CD8-positive, alpha-beta memory T cell (primary cell): ENCODE measurements at regions not wholly inside any gene's neighbourhood (a gene's known extent, or its start where the extent isn't known, plus 50 kb on each side); places are given as distances from the start of the nearest gene placed in this dataset.

Source experiments
- CTCF ChIA-PET: fragments of 350-600 bp; sonication (Branson Sonifier 250); formaldehyde crosslinking; loops from one replicate; lab custom pipeline; 2021; ENCODE audit warnings: antibody characterized with exemption; lab: Charles Lee
- POLR2A ChIA-PET: fragments of 350-600 bp; sonication (Branson Sonifier 250); formaldehyde crosslinking; loops from one replicate; lab custom pipeline; 2021; ENCODE audit warnings: antibody characterized with exemption; lab: Charles Lee
- DNase-seq, 5 donors: peaks; one replicate each; pipeline versions ENCODE4 v3.0.0 to v3.0.0-alpha.2; 2020 to 2022; ENCODE audit warnings: mixed read lengths in 1 of 5
- H3K27ac ChIP-seq: one replicate; pipeline ENCODE4 v1.7.0; 2013; ENCODE audit warnings: low read depth, mild to moderate bottlenecking, low read length, moderate library complexity
- H3K27me3 ChIP-seq: 2 replicates; pipeline ENCODE4 v1.7.0; 2013; ENCODE audit warnings: low read length, mild to moderate bottlenecking; ENCODE audit not compliant: insufficient read depth, poor library complexity, severe bottlenecking
- H3K36me3 ChIP-seq: 2 replicates; pipeline ENCODE4 v1.7.0; 2013; ENCODE audit warnings: mild to moderate bottlenecking, low read length, moderate library complexity; ENCODE audit not compliant: insufficient read depth
- H3K4me1 ChIP-seq: 2 replicates; pipeline ENCODE4 v1.7.0; 2013; ENCODE audit warnings: mild to moderate bottlenecking, low read length, moderate library complexity; ENCODE audit not compliant: insufficient read depth
- H3K4me3 ChIP-seq: 2 replicates; pipeline ENCODE4 v1.7.0; 2013; ENCODE audit warnings: mild to moderate bottlenecking, low read length
- H3K9me3 ChIP-seq: 2 replicates; pipeline ENCODE4 v1.7.0; 2013; ENCODE audit warnings: mild to moderate bottlenecking, low read length
- H3K27ac Mint-ChIP-seq, 8 donors: one replicate each; pipeline ENCODE4 v1.8.0; 2020 to 2021; ENCODE audit warnings: mixed read lengths in 8 of 8, mild to moderate bottlenecking in 6 of 8, inconsistent platforms in 3 of 8, moderate library complexity in 3 of 8
- H3K27me3 Mint-ChIP-seq, 2 donors: one replicate each; pipeline ENCODE4 v1.8.0; 2020 to 2021; ENCODE audit warnings: mixed read lengths in 2 of 2, mild to moderate bottlenecking in 1 of 2, moderate library complexity in 1 of 2
- H3K36me3 Mint-ChIP-seq, 3 donors: one replicate each; pipeline ENCODE4 v1.8.0; 2020 to 2021; ENCODE audit warnings: mixed read lengths in 3 of 3, inconsistent platforms in 1 of 3, mild to moderate bottlenecking in 1 of 3
- H3K4me1 Mint-ChIP-seq, 3 donors: one replicate each; pipeline ENCODE4 v1.8.0; 2020 to 2021; ENCODE audit warnings: mixed read lengths in 3 of 3, inconsistent platforms in 1 of 3, mild to moderate bottlenecking in 1 of 3
- H3K4me3 Mint-ChIP-seq, 7 donors: one replicate each; pipeline ENCODE4 v1.8.0; 2020 to 2021; ENCODE audit warnings: mixed read lengths in 7 of 7, mild to moderate bottlenecking in 6 of 7, moderate library complexity in 4 of 7, inconsistent platforms in 2 of 7
- H3K9me3 Mint-ChIP-seq, 5 donors: one replicate each; pipeline ENCODE4 v1.8.0; 2020 to 2022; ENCODE audit warnings: mixed read lengths in 5 of 5, mild to moderate bottlenecking in 3 of 5, moderate library complexity in 2 of 5, inconsistent platforms in 1 of 5

DNA sequence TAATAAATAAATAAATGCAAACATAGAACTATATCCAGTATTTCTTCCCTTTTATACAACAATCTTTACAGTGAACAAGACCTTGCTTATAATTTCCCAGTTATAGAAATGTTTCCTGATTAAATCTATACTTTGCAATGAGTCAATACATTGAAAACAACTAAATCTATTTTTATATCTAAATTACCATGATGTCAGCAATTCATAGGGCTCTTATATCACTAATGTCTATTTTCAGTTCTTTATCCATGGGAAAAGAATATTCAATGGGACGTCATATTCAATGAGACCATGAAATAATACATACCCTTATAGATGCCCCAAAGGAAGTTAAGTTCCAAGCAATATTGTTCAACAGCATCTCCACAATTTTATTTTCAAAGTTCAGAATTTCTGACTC lies 359.9 kb downstream of the CASP12 start:
- no peak overlapping the region for H3K27ac Mint-ChIP-seq
- CTCF ChIA-PET = no interaction called here
- no peaks in the 10 kb centered on the region for H3K9me3 Mint-ChIP-seq
- H3K36me3 Mint-ChIP-seq = no peaks in the 10 kb centered on the region
- no peaks in the 10 kb centered on the region for H3K4me1 Mint-ChIP-seq
- H3K27me3 ChIP-seq = no peaks in the 10 kb centered on the region
- no peaks in the 10 kb centered on the region for H3K9me3 ChIP-seq
- H3K36me3 ChIP-seq = no peaks in the 10 kb centered on the region
- DNase-seq = no peak
- H3K4me3 Mint-ChIP-seq = no peak overlapping the region
- no peaks in the 10 kb centered on the region for H3K4me1 ChIP-seq
- POLR2A ChIA-PET = no interaction called here
- no peak overlapping the region for H3K27ac ChIP-seq
- H3K27me3 Mint-ChIP-seq = peaks cover 0 to 2% of the 10 kb centered on the region in 2 donors
- no peak overlapping the region for H3K4me3 ChIP-seq

GRCh38 chr11:104534278-104534677 lies 364.0 kb downstream of the CASP12 start:
- Histone ChIP-seq H3K4me3 (no peak overlapping the region), H3K27ac (no peak overlapping the region), H3K27me3 (no peaks in the 10 kb centered on the region), H3K9me3 (no peaks in the 10 kb centered on the region), H3K36me3 (no peaks in the 10 kb centered on the region), H3K4me1 (no peaks in the 10 kb centered on the region)
- Mint-ChIP-seq H3K4me1 (no peaks in the 10 kb centered on the region), H3K9me3 (no peaks in the 10 kb centered on the region), H3K36me3 (no peaks in the 10 kb centered on the region), H3K27me3 (peaks cover 0 to 2% of the 10 kb centered on the region in 2 donors), H3K4me3 (no peak overlapping the region), H3K27ac (no peak overlapping the region)
- CTCF ChIA-PET = no interaction called here
- no peak for DNase-seq
- POLR2A ChIA-PET = no interaction called here

DNA sequence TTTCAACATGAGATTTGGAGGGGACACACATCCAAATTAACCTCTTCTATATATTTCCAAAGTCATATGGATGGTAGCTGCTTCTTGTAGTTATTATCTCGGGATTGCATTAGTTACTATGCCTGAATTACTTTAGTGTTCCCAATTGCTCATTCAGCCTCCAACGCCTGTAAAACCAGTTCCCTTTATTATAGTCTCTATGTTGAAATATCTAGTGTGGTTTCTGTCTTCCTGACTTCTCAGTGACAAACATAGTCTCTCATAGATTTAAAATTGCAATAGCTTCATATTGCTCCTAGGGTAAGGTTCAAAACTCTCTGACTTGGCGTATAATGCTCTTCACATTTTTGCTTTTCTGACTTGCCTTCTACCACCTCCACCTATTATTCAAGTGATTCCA lies 366.4 kb downstream of the CASP12 start:
- H3K4me3 ChIP-seq = no peak overlapping the region
- H3K4me1 ChIP-seq = no peaks in the 10 kb centered on the region
- H3K36me3 ChIP-seq = no peaks in the 10 kb centered on the region
- Mint-ChIP-seq H3K9me3 (no peaks in the 10 kb centered on the region), H3K4me3 (no peak overlapping the region), H3K36me3 (no peaks in the 10 kb centered on the region), H3K4me1 (no peaks in the 10 kb centered on the region), H3K27ac (no peak overlapping the region), H3K27me3 (no peaks in the 10 kb centered on the region)
- CTCF ChIA-PET = no interaction called here
- H3K27ac ChIP-seq = no peak overlapping the region
- H3K27me3 ChIP-seq = no peaks in the 10 kb centered on the region
- no peak for DNase-seq
- POLR2A ChIA-PET = no interaction called here
- no peaks in the 10 kb centered on the region for H3K9me3 ChIP-seq

DNA sequence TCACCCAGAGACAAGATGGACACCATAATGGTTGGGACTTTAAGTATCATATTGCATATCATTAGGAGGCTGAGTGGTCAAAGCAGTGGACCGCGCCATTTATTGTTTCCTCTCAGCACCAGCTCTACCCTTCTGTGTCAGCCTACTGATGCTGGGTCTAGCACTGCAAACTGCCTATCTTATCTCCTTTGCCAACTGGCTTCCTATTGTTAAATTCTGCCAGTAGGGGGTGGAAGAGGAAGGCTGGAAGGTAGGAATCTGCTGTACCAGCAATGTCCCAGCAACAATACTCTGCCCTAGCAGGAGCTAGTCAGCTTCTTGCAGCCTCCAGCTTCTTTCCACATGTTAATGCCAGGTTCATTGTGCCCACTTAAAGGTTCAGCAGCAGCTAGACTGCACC lies 367.1 kb upstream of the PDGFD start:
- no peaks in the 10 kb centered on the region for H3K4me1 Mint-ChIP-seq
- H3K4me3 Mint-ChIP-seq = no peak overlapping the region
- Histone ChIP-seq H3K4me3 (no peak overlapping the region), H3K4me1 (no peaks in the 10 kb centered on the region), H3K27ac (no peak overlapping the region), H3K9me3 (no peaks in the 10 kb centered on the region), H3K36me3 (no peaks in the 10 kb centered on the region), H3K27me3 (no peaks in the 10 kb centered on the region)
- CTCF ChIA-PET = no interaction called here
- DNase-seq = peak in 2 of 5 donors; percentile 6 to 22
- no peaks in the 10 kb centered on the region for H3K9me3 Mint-ChIP-seq
- H3K27ac Mint-ChIP-seq = no peak overlapping the region
- H3K36me3 Mint-ChIP-seq = no peaks in the 10 kb centered on the region
- H3K27me3 Mint-ChIP-seq = no peaks in the 10 kb centered on the region
- POLR2A ChIA-PET = no interaction called here

DNA sequence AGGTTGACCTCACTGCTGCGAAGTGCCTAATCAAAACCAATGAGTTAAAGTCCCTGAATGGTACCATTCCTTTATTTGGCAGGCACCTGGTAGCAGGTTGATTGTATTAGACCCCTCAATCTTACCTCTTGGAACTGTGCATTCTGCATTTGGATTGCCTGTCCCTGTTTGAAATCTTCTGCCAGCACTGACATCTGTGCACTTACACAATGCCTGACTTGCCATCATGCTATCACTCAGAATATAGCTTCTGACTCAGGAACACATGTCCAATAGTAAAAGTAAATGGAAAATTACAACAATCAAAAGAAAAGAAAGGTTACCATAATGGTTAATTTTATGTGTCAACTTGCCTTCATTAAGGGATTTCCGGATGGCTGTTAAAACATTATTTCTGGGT lies 366.0 kb upstream of the PDGFD start:
- H3K4me1 Mint-ChIP-seq = no peaks in the 10 kb centered on the region
- no peaks in the 10 kb centered on the region for H3K27me3 Mint-ChIP-seq
- Histone ChIP-seq H3K9me3 (no peaks in the 10 kb centered on the region), H3K27me3 (no peaks in the 10 kb centered on the region), H3K27ac (no peak overlapping the region), H3K4me3 (no peak overlapping the region), H3K4me1 (no peaks in the 10 kb centered on the region), H3K36me3 (no peaks in the 10 kb centered on the region)
- CTCF ChIA-PET = no interaction called here
- H3K27ac Mint-ChIP-seq = no peak overlapping the region
- H3K4me3 Mint-ChIP-seq = no peak overlapping the region
- no peaks in the 10 kb centered on the region for H3K9me3 Mint-ChIP-seq
- DNase-seq = no peak
- no peaks in the 10 kb centered on the region for H3K36me3 Mint-ChIP-seq
- POLR2A ChIA-PET = no interaction called here

DNA sequence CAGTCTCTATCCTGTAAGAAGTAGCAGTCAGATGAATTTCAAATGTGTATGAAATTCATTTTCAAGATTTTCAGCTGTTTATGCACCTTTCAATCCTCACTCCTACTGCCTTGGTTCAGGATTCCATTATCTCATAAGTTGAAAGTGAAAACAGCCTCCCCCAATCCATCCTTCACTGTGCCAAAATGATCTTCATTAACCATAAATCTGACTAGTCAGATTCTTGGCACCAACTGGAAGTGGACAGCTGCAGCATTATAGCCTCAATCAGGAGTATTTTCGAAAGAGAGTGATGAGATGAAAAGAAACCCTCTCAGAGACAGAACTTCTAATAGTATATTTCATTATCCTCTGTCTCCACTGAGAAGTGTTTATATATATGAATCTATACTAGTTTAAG lies 365.3 kb upstream of the PDGFD start:
- Mint-ChIP-seq H3K36me3 (no peaks in the 10 kb centered on the region), H3K27ac (no peak overlapping the region), H3K27me3 (no peaks in the 10 kb centered on the region), H3K4me3 (no peak overlapping the region), H3K9me3 (no peaks in the 10 kb centered on the region), H3K4me1 (no peaks in the 10 kb centered on the region)
- Histone ChIP-seq H3K4me3 (no peak overlapping the region), H3K9me3 (no peaks in the 10 kb centered on the region), H3K36me3 (no peaks in the 10 kb centered on the region), H3K4me1 (no peaks in the 10 kb centered on the region), H3K27ac (no peak overlapping the region), H3K27me3 (no peaks in the 10 kb centered on the region)
- POLR2A ChIA-PET = no interaction called here
- no peak for DNase-seq
- CTCF ChIA-PET = no interaction called here

- H3K36me3 ChIP-seq = no peaks in the 10 kb centered on the region
- H3K4me1 Mint-ChIP-seq = no peaks in the 10 kb centered on the region
- H3K36me3 Mint-ChIP-seq = no peaks in the 10 kb centered on the region
- H3K4me3 Mint-ChIP-seq = no peak overlapping the region
- H3K27me3 ChIP-seq = no peaks in the 10 kb centered on the region
- H3K4me3 ChIP-seq = no peak overlapping the region
- DNase-seq = no peak
- H3K27me3 Mint-ChIP-seq = no peaks in the 10 kb centered on the region
- ChIA-PET POLR2A (no interaction called here), CTCF (no interaction called here)
- no peaks in the 10 kb centered on the region for H3K9me3 Mint-ChIP-seq
- H3K4me1 ChIP-seq = no peaks in the 10 kb centered on the region
- H3K27ac ChIP-seq = no peak overlapping the region
- H3K27ac Mint-ChIP-seq = no peak overlapping the region
- H3K9me3 ChIP-seq = no peaks in the 10 kb centered on the region
Measured at GRCh38 chr11:104526006-104526405, 362.1 kb upstream of the PDGFD start.

- no peaks in the 10 kb centered on the region for H3K4me1 ChIP-seq
- H3K27ac ChIP-seq = no peak overlapping the region
- no peaks in the 10 kb centered on the region for H3K27me3 ChIP-seq
- Mint-ChIP-seq H3K4me1 (no peaks in the 10 kb centered on the region), H3K27ac (no peak overlapping the region), H3K27me3 (no peaks in the 10 kb centered on the region), H3K9me3 (no peaks in the 10 kb centered on the region), H3K36me3 (no peaks in the 10 kb centered on the region), H3K4me3 (no peak overlapping the region)
- H3K4me3 ChIP-seq = no peak overlapping the region
- H3K9me3 ChIP-seq = no peaks in the 10 kb centered on the region
- no peaks in the 10 kb centered on the region for H3K36me3 ChIP-seq
- ChIA-PET POLR2A (no interaction called here), CTCF (no interaction called here)
- DNase-seq = no peak
Measured at GRCh38 chr11:104525416-104525815, 361.5 kb upstream of the PDGFD start.

DNA sequence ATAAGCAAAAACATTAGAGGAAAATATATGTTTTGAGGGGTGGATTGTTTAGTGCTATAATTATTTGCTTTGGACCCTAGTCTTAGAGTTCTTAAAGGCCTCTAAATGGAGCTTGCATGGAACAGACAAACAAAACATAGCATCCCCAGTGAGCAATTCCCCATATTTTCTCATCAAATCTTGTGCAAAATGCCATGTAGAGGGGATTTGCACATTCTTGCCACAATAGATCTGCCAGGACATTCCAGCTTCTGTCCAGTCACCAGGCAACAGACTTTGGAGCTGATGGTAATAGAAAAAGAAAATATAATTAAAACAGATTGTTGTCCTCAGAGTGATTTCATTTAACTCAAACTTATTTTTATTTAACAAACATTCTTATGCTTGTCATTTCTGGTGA lies 360.3 kb upstream of the PDGFD start:
- Histone ChIP-seq H3K27me3 (no peaks in the 10 kb centered on the region), H3K27ac (no peak overlapping the region), H3K4me1 (no peaks in the 10 kb centered on the region), H3K9me3 (no peaks in the 10 kb centered on the region), H3K4me3 (no peak overlapping the region), H3K36me3 (no peaks in the 10 kb centered on the region)
- no peaks in the 10 kb centered on the region for H3K4me1 Mint-ChIP-seq
- no peaks in the 10 kb centered on the region for H3K36me3 Mint-ChIP-seq
- H3K9me3 Mint-ChIP-seq = no peaks in the 10 kb centered on the region
- H3K27me3 Mint-ChIP-seq = no peaks in the 10 kb centered on the region
- no peak overlapping the region for H3K27ac Mint-ChIP-seq
- ChIA-PET POLR2A (no interaction called here), CTCF (no interaction called here)
- H3K4me3 Mint-ChIP-seq = no peak overlapping the region
- no peak for DNase-seq
